ENCODE measurements at regions not wholly inside any gene's neighbourhood (a gene's known extent, or its start where the extent isn't known, plus 50 kb on each side); places are given as distances from the start of the nearest gene placed in this dataset.

DNA sequence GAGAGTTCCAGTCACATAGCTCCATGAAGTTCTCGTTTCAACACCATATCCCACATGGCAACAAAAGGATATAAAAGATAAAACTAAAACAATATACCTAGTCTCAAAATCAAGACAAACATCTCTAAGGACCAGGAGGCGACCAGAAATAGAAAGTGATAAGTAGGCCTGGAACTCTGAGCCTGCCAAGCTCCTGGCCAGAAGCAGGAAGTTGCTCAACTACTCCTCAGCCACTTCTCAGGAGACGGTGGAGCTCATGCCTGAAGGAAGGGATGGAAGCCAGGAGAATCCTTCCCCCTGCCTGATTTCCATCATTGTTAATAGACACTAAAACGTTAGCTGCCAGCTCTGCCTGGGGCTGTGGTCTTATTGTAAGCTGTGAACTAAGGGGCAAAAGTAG lies 94.7 kb downstream of the DISP1 start:
- WGBS (ENCODE audit: insufficient coverage) = 77% methylated on average over 4 of the region's 4 CpGs
- intact Hi-C loops (cut with micrococcal nuclease) = no loop called here

DNA sequence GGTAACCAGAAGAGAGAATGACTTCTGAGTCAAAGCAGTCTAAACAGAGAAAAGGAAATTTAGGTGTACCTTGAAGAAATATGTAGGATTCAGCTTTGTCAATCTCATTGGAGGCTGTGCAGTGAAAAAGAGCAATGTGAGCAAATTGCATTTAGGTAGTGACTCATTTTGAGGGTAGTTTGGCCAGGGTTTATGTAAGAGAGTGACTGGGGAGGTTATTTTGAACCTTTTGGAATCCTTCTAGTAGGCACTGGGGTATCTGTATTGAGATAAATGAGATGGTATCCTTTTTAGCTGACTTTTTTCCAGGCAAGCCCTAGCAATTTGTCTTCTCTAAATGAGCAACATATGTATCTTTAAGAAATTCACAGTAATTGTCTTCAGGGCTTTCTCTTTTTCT lies 95.9 kb downstream of the DISP1 start:
- H3K36me3 Mint-ChIP-seq = no peaks in the 10 kb centered on the region
- no peaks in the 10 kb centered on the region for H3K36me3 ChIP-seq (ENCODE audit: control insufficient read depth, insufficient read depth, low read length)
- no peak overlapping the region for H3K27ac Mint-ChIP-seq
- DNase-seq (no peak), ATAC-seq (no peak)
- H3K9me3 Mint-ChIP-seq = no peaks in the 10 kb centered on the region
- no peaks in the 10 kb centered on the region for H3K4me1 ChIP-seq (ENCODE audit: control insufficient read depth, insufficient read depth, low read length)
- TF ChIP-seq, protein P1, sequence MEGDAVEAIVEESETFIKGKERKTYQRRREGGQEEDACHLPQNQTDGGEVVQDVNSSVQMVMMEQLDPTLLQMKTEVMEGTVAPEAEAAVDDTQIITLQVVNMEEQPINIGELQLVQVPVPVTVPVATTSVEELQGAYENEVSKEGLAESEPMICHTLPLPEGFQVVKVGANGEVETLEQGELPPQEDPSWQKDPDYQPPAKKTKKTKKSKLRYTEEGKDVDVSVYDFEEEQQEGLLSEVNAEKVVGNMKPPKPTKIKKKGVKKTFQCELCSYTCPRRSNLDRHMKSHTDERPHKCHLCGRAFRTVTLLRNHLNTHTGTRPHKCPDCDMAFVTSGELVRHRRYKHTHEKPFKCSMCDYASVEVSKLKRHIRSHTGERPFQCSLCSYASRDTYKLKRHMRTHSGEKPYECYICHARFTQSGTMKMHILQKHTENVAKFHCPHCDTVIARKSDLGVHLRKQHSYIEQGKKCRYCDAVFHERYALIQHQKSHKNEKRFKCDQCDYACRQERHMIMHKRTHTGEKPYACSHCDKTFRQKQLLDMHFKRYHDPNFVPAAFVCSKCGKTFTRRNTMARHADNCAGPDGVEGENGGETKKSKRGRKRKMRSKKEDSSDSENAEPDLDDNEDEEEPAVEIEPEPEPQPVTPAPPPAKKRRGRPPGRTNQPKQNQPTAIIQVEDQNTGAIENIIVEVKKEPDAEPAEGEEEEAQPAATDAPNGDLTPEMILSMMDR (IDR thresholded peaks at IDR 0.05) = no peak
- H3K27me3 ChIP-seq (ENCODE audit: control insufficient read depth, insufficient read depth, low read length) = no peaks in the 10 kb centered on the region
- intact Hi-C loops (cut with micrococcal nuclease) = no loop called here
- no peak overlapping the region for H3K27ac ChIP-seq (ENCODE audit: low read length)
- no peaks in the 10 kb centered on the region for H3K9me3 ChIP-seq (ENCODE audit: control insufficient read depth, insufficient read depth, low read length)
- H3K4me1 Mint-ChIP-seq = no peaks in the 10 kb centered on the region
- H3K4me3 Mint-ChIP-seq = no peak overlapping the region
- no peaks in the 10 kb centered on the region for H3K27me3 Mint-ChIP-seq (ENCODE audit: low read depth in 2 of 2)
- H3K4me3 ChIP-seq (ENCODE audit: low read length) = no peak overlapping the region

More for the DNA sequence above, 94.7 kb downstream of the DISP1 start:
- no peak for ATAC-seq
- no peaks in the 10 kb centered on the region for H3K4me1 Mint-ChIP-seq
- H3K9me3 ChIP-seq (ENCODE audit: control insufficient read depth, insufficient read depth, low read length) = no peaks in the 10 kb centered on the region
- TF ChIP-seq, protein P1 (IDR thresholded peaks at IDR 0.05) = no peak
- H3K27me3 Mint-ChIP-seq (ENCODE audit: low read depth in 2 of 2) = no peaks in the 10 kb centered on the region
- H3K4me3 ChIP-seq (ENCODE audit: low read length) = no peak overlapping the region
- H3K27ac Mint-ChIP-seq = no peak overlapping the region
- H3K4me3 Mint-ChIP-seq = no peak overlapping the region
- H3K36me3 Mint-ChIP-seq = no peaks in the 10 kb centered on the region
- no peak for DNase-seq
- no peaks in the 10 kb centered on the region for H3K9me3 Mint-ChIP-seq
- no peaks in the 10 kb centered on the region for H3K27me3 ChIP-seq (ENCODE audit: control insufficient read depth, insufficient read depth, low read length)
- no peaks in the 10 kb centered on the region for H3K36me3 ChIP-seq (ENCODE audit: control insufficient read depth, insufficient read depth, low read length)
- H3K4me1 ChIP-seq (ENCODE audit: control insufficient read depth, insufficient read depth, low read length) = no peaks in the 10 kb centered on the region
- no peak overlapping the region for H3K27ac ChIP-seq (ENCODE audit: low read length)

DNA sequence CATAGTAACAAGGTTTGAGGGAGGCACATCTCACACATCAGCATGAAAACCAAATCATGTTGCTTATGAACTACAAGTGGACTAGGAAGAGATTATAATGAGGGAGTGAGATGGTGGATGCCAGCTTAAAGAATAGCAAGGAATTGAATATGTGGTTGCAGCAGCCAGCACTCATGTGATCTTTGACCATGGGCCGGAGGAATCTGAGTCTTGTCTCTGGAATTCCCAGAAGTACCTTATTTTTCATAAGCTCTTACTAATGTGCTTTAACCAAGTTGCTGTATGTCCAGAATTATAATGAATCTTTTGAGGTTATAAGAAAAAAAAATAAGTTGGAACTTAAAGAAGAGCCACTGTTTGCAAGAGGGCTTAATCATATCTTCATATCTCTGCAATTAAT lies 97.0 kb downstream of the DISP1 start:
- no CpG with 5 or more reads among the region's 1 CpG for WGBS (ENCODE audit: insufficient coverage)

DNA sequence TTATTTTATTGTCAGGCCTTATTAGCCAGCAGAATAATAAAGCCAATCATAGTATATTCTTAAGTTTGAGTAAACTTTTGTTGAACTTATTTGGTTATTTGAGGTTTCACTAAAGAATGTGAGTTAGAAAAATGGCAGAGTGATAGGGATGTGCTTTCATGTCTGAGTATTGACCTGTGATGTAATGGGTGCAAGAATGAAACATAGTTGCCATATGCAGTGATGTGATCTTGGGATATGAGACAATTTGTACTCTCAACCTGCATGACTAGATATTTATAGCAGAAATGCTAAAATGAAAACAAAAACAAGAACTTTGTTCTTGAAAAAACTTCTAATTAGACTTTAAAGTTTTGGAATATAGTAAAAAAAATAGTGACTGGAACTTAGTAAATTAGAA lies 97.9 kb downstream of the DISP1 start:
- H3K4me1 ChIP-seq (ENCODE audit: control insufficient read depth, insufficient read depth, low read length) = no peaks in the 10 kb centered on the region
- TF ChIP-seq, protein P1 (IDR thresholded peaks at IDR 0.05) = no peak
- H3K36me3 Mint-ChIP-seq = peaks cover 9% of the 10 kb centered on the region
- H3K9me3 ChIP-seq (ENCODE audit: control insufficient read depth, insufficient read depth, low read length) = peaks cover 10% of the 10 kb centered on the region
- no peak overlapping the region for H3K27ac Mint-ChIP-seq
- no peaks in the 10 kb centered on the region for H3K27me3 Mint-ChIP-seq (ENCODE audit: low read depth in 2 of 2)
- ATAC-seq (no peak), DNase-seq (no peak)
- no peak overlapping the region for H3K4me3 Mint-ChIP-seq
- H3K27ac ChIP-seq (ENCODE audit: low read length) = no peak overlapping the region
- peaks cover 2 to 3% of the 10 kb centered on the region in 2 donors for H3K9me3 Mint-ChIP-seq
- H3K4me3 ChIP-seq (ENCODE audit: low read length) = no peak overlapping the region
- no peaks in the 10 kb centered on the region for H3K27me3 ChIP-seq (ENCODE audit: control insufficient read depth, insufficient read depth, low read length)
- H3K36me3 ChIP-seq (ENCODE audit: control insufficient read depth, insufficient read depth, low read length) = no peaks in the 10 kb centered on the region
- H3K4me1 Mint-ChIP-seq = no peaks in the 10 kb centered on the region
- intact Hi-C loops (cut with micrococcal nuclease) = no loop called here

More for the DNA sequence above, 97.0 kb downstream of the DISP1 start:
- no peak overlapping the region for H3K27ac Mint-ChIP-seq
- no peaks in the 10 kb centered on the region for H3K27me3 Mint-ChIP-seq (ENCODE audit: low read depth in 2 of 2)
- TF ChIP-seq, protein P1 (IDR thresholded peaks at IDR 0.05) = no peak
- intact Hi-C loops (cut with micrococcal nuclease) = no loop called here
- H3K4me1 Mint-ChIP-seq = no peaks in the 10 kb centered on the region
- H3K4me3 Mint-ChIP-seq = no peak overlapping the region
- ATAC-seq = no peak
- H3K27ac ChIP-seq (ENCODE audit: low read length) = no peak overlapping the region
- no peak for DNase-seq
- no peak overlapping the region for H3K4me3 ChIP-seq (ENCODE audit: low read length)
- H3K27me3 ChIP-seq (ENCODE audit: control insufficient read depth, insufficient read depth, low read length) = no peaks in the 10 kb centered on the region
- H3K9me3 Mint-ChIP-seq = peaks cover 0 to 2% of the 10 kb centered on the region in 2 donors
- H3K36me3 ChIP-seq (ENCODE audit: control insufficient read depth, insufficient read depth, low read length) = no peaks in the 10 kb centered on the region
- no peaks in the 10 kb centered on the region for H3K4me1 ChIP-seq (ENCODE audit: control insufficient read depth, insufficient read depth, low read length)
- H3K36me3 Mint-ChIP-seq = peaks cover 1% of the 10 kb centered on the region
- H3K9me3 ChIP-seq (ENCODE audit: control insufficient read depth, insufficient read depth, low read length) = peaks cover 3% of the 10 kb centered on the region

All from natural killer cell (primary cell).